HCT116 (cell line): ENCODE measurements at regions not wholly inside any gene's neighbourhood (a gene's known extent, or its start where the extent isn't known, plus 50 kb on each side); places are given as distances from the start of the nearest gene placed in this dataset.

Experiments
- ATAC-seq: fragments of 200-7000 bp; cut with Tn5 transposase; 2 replicates; pipeline ENCODE4 v1.9.1; 2020; ENCODE audit warnings: mild to moderate bottlenecking, moderate library complexity
- BruUV-seq: library from RNA; stranded (reverse); fragments of 400-500 nt; replicated peaks from 2 replicates; lab custom pipeline; 2021; lab: Mats Ljungman, UMichigan
- CTCF ChIA-PET: fragments of 300-600 bp; sonication (Branson Sonifier 250); formaldehyde crosslinking; loops from one replicate; lab custom pipeline; 2021; ENCODE audit warnings: antibody characterized with exemption; lab: Charles Lee
- POLR2A ChIA-PET: fragments of 300-600, 350-600 bp; sonication (Branson Sonifier 250); formaldehyde crosslinking; loops from one replicate; lab custom pipeline; 2021; ENCODE audit warnings: antibody characterized with exemption; lab: Charles Lee
- RAD21 ChIA-PET, 2 experiments: fragments of 300-600 bp; sonication (Branson Sonifier 250); formaldehyde crosslinking; loops; one replicate each; lab custom pipeline; 2023; ENCODE audit warnings: low total read pairs in 2 of 2; ENCODE audit not compliant: uncharacterized antibody in 2 of 2, unreplicated experiment in 2 of 2, low non-redundant PET in 1 of 2; lab: Charles Lee
- DNase-seq: peaks from one replicate; pipeline ENCODE4 v3.0.0-alpha.2; 2010; ENCODE audit warnings: low read depth, low spot score
- H2AFZ ChIP-seq: fragments of 200-600 bp; shearing (Covaris generic), sonication (generic); 2 replicates; pipeline ENCODE4 v1.6.1; 2017; ENCODE audit warnings: low read depth, mixed run types, mixed read lengths, antibody characterized with exemption, low read length; ENCODE audit not compliant: poor library complexity, severe bottlenecking
- H3K27ac ChIP-seq: 2 replicates; pipeline ENCODE4 v1.5.1; 2012; ENCODE audit warnings: low read depth, low read length
- H3K27me3 ChIP-seq: fragments of 200-600 bp; sonication (generic); 2 replicates; pipeline ENCODE4 v1.6.1; 2016; ENCODE audit warnings: mixed run types, low read length, mixed read lengths; ENCODE audit not compliant: insufficient read depth
- H3K36me3 ChIP-seq, 2 experiments: fragments of 200-500 bp in 1 of 2; fragments of 200-600 bp in 1 of 2; sonication (Bioruptor generic) in 1 of 2; sonication (generic) in 1 of 2; 2 replicates each; pipeline versions ENCODE4 v1.5.1 to v1.6.1; 2014 to 2016; ENCODE audit warnings: low read length in 2 of 2, inconsistent platforms in 1 of 2, mixed read lengths in 1 of 2, mixed run types in 1 of 2; ENCODE audit not compliant: insufficient read depth in 2 of 2, control insufficient read depth in 1 of 2
- H3K4me1 ChIP-seq, 2 experiments: fragments of 200-600 bp in 1 of 2; sonication (generic) in 1 of 2; 2 replicates each; pipeline versions ENCODE4 v1.5.1 to v1.6.1; 2012 to 2017; ENCODE audit warnings: low read length in 2 of 2, inconsistent platforms in 1 of 2, mild to moderate bottlenecking in 1 of 2, mixed read lengths in 1 of 2, mixed run types in 1 of 2, moderate library complexity in 1 of 2; ENCODE audit not compliant: insufficient read depth in 2 of 2, control insufficient read depth in 1 of 2
- H3K4me2 ChIP-seq: fragments of 200-600 bp; sonication (generic); 2 replicates; pipeline ENCODE4 v1.6.1; 2017; ENCODE audit warnings: mixed run types, low read length, mixed read lengths
- H3K4me3 ChIP-seq, 2 experiments: fragments of 200-600 bp in 1 of 2; sonication (generic) in 1 of 2; replicated peaks in 1 of 2; 2 replicates each; pipeline ENCODE4 v1.5.1; 2011 to 2016; ENCODE audit warnings: low read length in 2 of 2, control low read depth in 1 of 2, low read depth in 1 of 2, mild to moderate bottlenecking in 1 of 2, mixed read lengths in 1 of 2, mixed run types in 1 of 2
- H3K79me2 ChIP-seq: fragments of 200-600 bp; sonication (generic); 2 replicates; pipeline ENCODE4 v1.6.1; 2017; ENCODE audit warnings: mild to moderate bottlenecking, mixed run types, low read length, moderate library complexity, mixed read lengths; ENCODE audit not compliant: insufficient read depth
- H3K9ac ChIP-seq: fragments of 200-600 bp; sonication (generic); 2 replicates; pipeline ENCODE4 v1.6.1; 2016; ENCODE audit warnings: low read length, mixed read lengths
- H3K9me2 ChIP-seq: fragments of 200-600 bp; sonication (generic), shearing (Covaris generic); 2 replicates; pipeline ENCODE4 v1.6.1; 2017; ENCODE audit warnings: mixed run types, mild to moderate bottlenecking, moderate library complexity; ENCODE audit not compliant: insufficient read depth
- H3K9me3 ChIP-seq, 2 experiments: fragments of 200-500 bp in 1 of 2; fragments of 200-600 bp in 1 of 2; sonication (Bioruptor generic) in 1 of 2; sonication (generic) in 1 of 2; 2 replicates each; pipeline ENCODE4 v1.6.1; 2014 to 2017; ENCODE audit warnings: low read length in 2 of 2, mixed read lengths in 2 of 2, inconsistent platforms in 1 of 2, low read depth in 1 of 2, mild to moderate bottlenecking in 1 of 2, mixed run types in 1 of 2, moderate library complexity in 1 of 2; ENCODE audit not compliant: control insufficient read depth in 1 of 2, insufficient read depth in 1 of 2
- H4K20me1 ChIP-seq: fragments of 200-600 bp; sonication (generic), shearing (Covaris generic); 2 replicates; pipeline ENCODE4 v1.6.1; 2017; ENCODE audit warnings: mixed run types, mild to moderate bottlenecking, moderate library complexity; ENCODE audit not compliant: insufficient read depth
- ATF3 ChIP-seq: IDR thresholded peaks from 2 replicates; pipeline ENCODE4 v1.6.1; 2012
- CEBPB ChIP-seq: IDR thresholded peaks from 2 replicates; pipeline ENCODE4 v1.6.1; 2012; ENCODE audit warnings: low read depth
- EGR1 ChIP-seq: IDR thresholded peaks from 2 replicates; pipeline ENCODE4 v1.6.1; 2012; ENCODE audit warnings: low read depth
- EZH2 ChIP-seq: fragments of 200-600 bp; sonication (generic); IDR thresholded peaks from 2 replicates; pipeline ENCODE4 v1.6.1; 2017; ENCODE audit warnings: antibody characterized with exemption, mixed run types
- JUND ChIP-seq: IDR thresholded peaks from 2 replicates; pipeline ENCODE4 v1.6.1; 2012
- POLR2A ChIP-seq: IDR thresholded peaks from 2 replicates; pipeline ENCODE4 v1.7.0; 2011; ENCODE audit warnings: borderline replicate concordance; ENCODE audit not compliant: insufficient read depth, insufficient read length; ENCODE audit errors: extremely low read depth
- POLR2AphosphoS5 ChIP-seq: IDR thresholded peaks from 2 replicates; pipeline ENCODE4 v1.6.1; 2011; ENCODE audit warnings: mild to moderate bottlenecking, low read depth, low read length, moderate library complexity
- RAD21 ChIP-seq: IDR thresholded peaks from 2 replicates; pipeline ENCODE4 v1.6.1; 2012; ENCODE audit warnings: low read depth, mild to moderate bottlenecking
- REST ChIP-seq: IDR thresholded peaks from 2 replicates; pipeline ENCODE4 v1.6.1; 2012; ENCODE audit warnings: low read depth
- SIN3A ChIP-seq: IDR thresholded peaks from 2 replicates; pipeline ENCODE4 v1.6.1; 2012; ENCODE audit warnings: low read depth
- SP1 ChIP-seq: IDR thresholded peaks from 2 replicates; pipeline ENCODE4 v1.6.1; 2012; ENCODE audit warnings: low read depth
- SRF ChIP-seq: IDR thresholded peaks from 2 replicates; pipeline ENCODE4 v1.6.1; 2012; ENCODE audit warnings: low read depth
- TCF7L2 ChIP-seq: IDR thresholded peaks from 2 replicates; pipeline ENCODE4 v1.7.0; 2011; ENCODE audit warnings: borderline replicate concordance, inconsistent platforms; ENCODE audit not compliant: insufficient read depth, insufficient read length; ENCODE audit errors: extremely low read depth
- YY1 ChIP-seq: IDR thresholded peaks from 2 replicates; pipeline ENCODE4 v1.6.1; 2011; ENCODE audit warnings: low read length, low read depth, moderate library complexity, mild to moderate bottlenecking; ENCODE audit not compliant: insufficient replicate concordance; ENCODE audit errors: extremely low read depth
- ZBTB33 ChIP-seq: IDR thresholded peaks from 2 replicates; pipeline ENCODE4 v1.6.1; 2011; ENCODE audit warnings: mild to moderate bottlenecking, low read length, moderate library complexity; ENCODE audit not compliant: insufficient replicate concordance; ENCODE audit errors: extremely low read depth
- ZFX ChIP-seq: fragments of 450-650 bp; IDR thresholded peaks from 2 replicates; pipeline ENCODE4 v1.6.1; 2017
- ZNF274 ChIP-seq: fragments of 200-500 bp; sonication (Bioruptor generic); IDR thresholded peaks from 2 replicates; pipeline ENCODE4 v1.6.1; 2014; ENCODE audit warnings: mild to moderate bottlenecking, low read depth, low read length, inconsistent platforms
- intact Hi-C: fragments of 100-400 bp; cut with micrococcal nuclease; formaldehyde crosslinking; loops from 2 replicates; pipeline ENCODE4 v1.10.0; 2022

GRCh38 chr5:142233083-142234032 lies 91.5 kb downstream of the SPRY4 start:
- Histone ChIP-seq H3K9ac (no peak overlapping the region), H3K27me3 (no peaks in the 10 kb centered on the region), H3K36me3 (no peaks in the 10 kb centered on the region), H3K27ac (no peak overlapping the region), H3K79me2 (no peaks in the 10 kb centered on the region), H4K20me1 (no peaks in the 10 kb centered on the region), H3K4me3 (no peak overlapping the region), H3K4me1 (peaks cover 8 to 26% of the 10 kb centered on the region in 2 experiments; a peak in 3 of 4 replicates), H3K9me3 (no peaks in the 10 kb centered on the region), H3K9me2 (no peaks in the 10 kb centered on the region), H2AFZ (no peak overlapping the region), H3K4me2 (no peak overlapping the region)
- BruUV-seq = no TSS peak
- ChIA-PET CTCF (no interaction called here), RAD21 (no interaction called here), POLR2A (interaction anchor here (1.2 kb wide), 1 partner anchor 10 kb away, joined by 4 read pairs; no protein-coding TSS in a partner anchor)
- DNase-seq (no peak), ATAC-seq (no peak)
- intact Hi-C loops = no loop called here
- no peak for TF ChIP-seq POLR2A
- no peak for TF ChIP-seq RAD21
- TF ChIP-seq ZNF274 = no peak
- TF ChIP-seq JUND = no peak
- TF ChIP-seq EZH2 = no peak
- no peak for TF ChIP-seq CEBPB
- no peak for TF ChIP-seq ZBTB33
- TF ChIP-seq SIN3A = no peak
- no peak for TF ChIP-seq REST
- no peak for TF ChIP-seq ZFX
- TF ChIP-seq EGR1 = no peak
- no peak for TF ChIP-seq SP1
- no peak for TF ChIP-seq POLR2AphosphoS5
- TF ChIP-seq YY1 = no peak
- TF ChIP-seq SRF = no peak
- TF ChIP-seq TCF7L2 = no peak
- TF ChIP-seq ATF3 = no peak
- TF ChIP-seq, all 23 proteins: peak for 0
